ENCODE measurements at regions not wholly inside any gene's neighbourhood (a gene's known extent, or its start where the extent isn't known, plus 50 kb on each side); places are given as distances from the start of the nearest gene placed in this dataset.

DNA sequence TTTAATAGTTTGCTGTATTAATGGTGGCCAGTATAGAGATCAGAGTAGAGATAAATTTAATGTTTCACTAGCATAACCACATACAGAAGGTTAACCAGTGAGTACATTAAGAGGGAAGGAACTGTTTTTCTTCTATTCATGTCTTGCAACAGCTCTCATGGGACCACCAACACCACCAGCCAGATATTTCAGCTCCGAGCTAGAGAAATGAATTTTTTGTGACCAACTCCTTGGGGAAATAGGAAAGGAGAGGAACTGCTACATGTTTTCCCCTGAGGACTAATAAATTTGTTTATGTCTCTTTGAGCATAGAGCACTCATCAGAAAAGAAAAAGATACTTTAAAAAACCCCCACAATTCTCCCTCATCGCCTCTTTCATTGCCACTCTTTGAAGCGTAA is 247.5 kb downstream of the MBNL1 start:
- TF ChIP-seq, protein P1, sequence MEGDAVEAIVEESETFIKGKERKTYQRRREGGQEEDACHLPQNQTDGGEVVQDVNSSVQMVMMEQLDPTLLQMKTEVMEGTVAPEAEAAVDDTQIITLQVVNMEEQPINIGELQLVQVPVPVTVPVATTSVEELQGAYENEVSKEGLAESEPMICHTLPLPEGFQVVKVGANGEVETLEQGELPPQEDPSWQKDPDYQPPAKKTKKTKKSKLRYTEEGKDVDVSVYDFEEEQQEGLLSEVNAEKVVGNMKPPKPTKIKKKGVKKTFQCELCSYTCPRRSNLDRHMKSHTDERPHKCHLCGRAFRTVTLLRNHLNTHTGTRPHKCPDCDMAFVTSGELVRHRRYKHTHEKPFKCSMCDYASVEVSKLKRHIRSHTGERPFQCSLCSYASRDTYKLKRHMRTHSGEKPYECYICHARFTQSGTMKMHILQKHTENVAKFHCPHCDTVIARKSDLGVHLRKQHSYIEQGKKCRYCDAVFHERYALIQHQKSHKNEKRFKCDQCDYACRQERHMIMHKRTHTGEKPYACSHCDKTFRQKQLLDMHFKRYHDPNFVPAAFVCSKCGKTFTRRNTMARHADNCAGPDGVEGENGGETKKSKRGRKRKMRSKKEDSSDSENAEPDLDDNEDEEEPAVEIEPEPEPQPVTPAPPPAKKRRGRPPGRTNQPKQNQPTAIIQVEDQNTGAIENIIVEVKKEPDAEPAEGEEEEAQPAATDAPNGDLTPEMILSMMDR (IDR thresholded peaks at IDR 0.05; ENCODE audit: low read length, missing control alignments), result no peak
- no peak overlapping the region for H3K4me3 ChIP-seq (replicated peaks; ENCODE audit: low read depth, low read length)
- no peak for DNase-seq (ENCODE audit: low read depth)

DNA sequence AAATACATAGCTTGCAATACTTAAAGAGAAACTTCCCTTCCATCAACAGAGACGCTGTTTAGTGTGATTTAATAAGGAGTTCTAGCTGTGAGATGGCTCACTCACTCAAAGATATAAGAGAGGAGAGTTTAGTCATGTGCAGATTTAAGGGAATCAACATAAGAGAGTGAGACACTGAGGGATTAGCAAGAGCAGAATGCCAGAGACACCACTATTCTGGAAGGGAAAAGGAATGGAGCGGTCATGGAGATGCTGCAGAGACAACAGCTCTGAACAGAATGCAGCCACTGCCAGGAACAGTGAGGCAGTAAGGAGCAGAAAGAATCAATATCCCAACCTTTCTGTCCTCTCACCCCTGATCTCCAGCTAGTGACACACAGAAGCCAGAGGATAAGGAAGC is 248.8 kb downstream of the MBNL1 start:
- TF ChIP-seq, protein P1 (IDR thresholded peaks at IDR 0.05; ENCODE audit: low read length, missing control alignments), result no peak
- no peak overlapping the region for H3K4me3 ChIP-seq (replicated peaks; ENCODE audit: low read depth, low read length)
- DNase-seq (ENCODE audit: low read depth), result no peak

DNA sequence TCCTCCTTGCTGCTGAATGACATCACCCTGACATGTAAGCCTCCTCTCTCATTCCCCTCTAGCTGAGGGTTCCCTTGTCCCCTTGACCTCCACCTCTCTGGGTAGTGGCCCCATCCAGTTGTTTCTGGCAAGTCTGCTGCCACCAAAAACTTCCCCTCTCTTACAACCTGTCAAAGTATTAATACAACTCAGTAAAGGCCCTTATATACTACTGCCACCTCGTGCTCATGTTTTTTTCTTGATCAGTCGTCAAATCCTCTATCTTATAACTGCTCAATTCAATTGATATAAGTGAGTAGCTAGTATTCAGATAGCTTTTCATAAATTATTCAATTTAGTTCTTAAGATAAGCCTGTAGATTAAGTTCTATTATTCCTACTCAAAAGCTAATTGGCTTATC is 249.6 kb downstream of the MBNL1 start:
- no peak overlapping the region for H3K4me3 ChIP-seq (replicated peaks; ENCODE audit: low read depth, low read length)
- DNase-seq (ENCODE audit: low read depth), result no peak
- TF ChIP-seq, protein P1 (IDR thresholded peaks at IDR 0.05; ENCODE audit: low read length, missing control alignments), result no peak

DNA sequence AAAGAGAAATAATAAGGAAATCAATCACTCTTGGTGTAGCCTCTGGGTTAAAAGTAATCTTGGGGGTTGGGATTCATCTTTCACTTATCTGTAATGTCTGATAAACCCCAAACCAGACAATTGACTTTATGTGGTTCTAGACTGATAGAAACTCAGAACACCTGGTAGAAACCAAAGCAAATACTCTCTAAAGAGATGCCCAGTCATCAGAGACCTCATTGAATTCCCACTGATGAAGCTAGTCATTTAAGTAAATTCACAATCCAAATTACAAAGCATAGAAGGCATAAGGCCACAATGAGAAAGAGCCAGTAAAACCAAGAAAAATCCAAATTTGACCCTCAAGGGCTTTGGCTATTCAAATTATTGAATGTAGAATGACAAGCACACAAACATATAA is 250.6 kb downstream of the MBNL1 start:
- TF ChIP-seq, protein P1 (IDR thresholded peaks at IDR 0.05; ENCODE audit: low read length, missing control alignments), result no peak
- H3K4me3 ChIP-seq (replicated peaks; ENCODE audit: low read depth, low read length), result no peak overlapping the region
- no peak for DNase-seq (ENCODE audit: low read depth)

DNA sequence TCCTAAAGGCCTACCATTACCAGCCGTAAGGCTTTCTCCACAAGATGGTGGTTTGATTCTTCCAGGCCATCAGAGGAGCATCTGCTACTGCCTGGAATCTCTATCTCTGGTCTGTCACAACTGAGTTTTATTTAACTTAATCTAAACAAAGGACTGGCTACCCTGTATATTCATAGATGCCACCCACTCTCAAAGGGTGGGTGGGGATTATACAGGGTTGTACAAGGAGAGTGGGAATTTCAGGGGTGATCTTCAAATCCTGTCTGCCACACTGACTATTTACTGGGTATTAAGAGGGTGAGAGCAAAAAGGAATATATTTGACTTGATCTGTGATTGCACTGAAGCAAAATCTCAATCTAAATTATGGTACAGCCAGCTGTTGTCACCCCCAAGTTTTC is 253.3 kb downstream of the MBNL1 start:
- no peak overlapping the region for H3K4me3 ChIP-seq (replicated peaks; ENCODE audit: low read depth, low read length)
- no peak for DNase-seq (ENCODE audit: low read depth)
- TF ChIP-seq, protein P1 (IDR thresholded peaks at IDR 0.05; ENCODE audit: low read length, missing control alignments), result no peak

DNA sequence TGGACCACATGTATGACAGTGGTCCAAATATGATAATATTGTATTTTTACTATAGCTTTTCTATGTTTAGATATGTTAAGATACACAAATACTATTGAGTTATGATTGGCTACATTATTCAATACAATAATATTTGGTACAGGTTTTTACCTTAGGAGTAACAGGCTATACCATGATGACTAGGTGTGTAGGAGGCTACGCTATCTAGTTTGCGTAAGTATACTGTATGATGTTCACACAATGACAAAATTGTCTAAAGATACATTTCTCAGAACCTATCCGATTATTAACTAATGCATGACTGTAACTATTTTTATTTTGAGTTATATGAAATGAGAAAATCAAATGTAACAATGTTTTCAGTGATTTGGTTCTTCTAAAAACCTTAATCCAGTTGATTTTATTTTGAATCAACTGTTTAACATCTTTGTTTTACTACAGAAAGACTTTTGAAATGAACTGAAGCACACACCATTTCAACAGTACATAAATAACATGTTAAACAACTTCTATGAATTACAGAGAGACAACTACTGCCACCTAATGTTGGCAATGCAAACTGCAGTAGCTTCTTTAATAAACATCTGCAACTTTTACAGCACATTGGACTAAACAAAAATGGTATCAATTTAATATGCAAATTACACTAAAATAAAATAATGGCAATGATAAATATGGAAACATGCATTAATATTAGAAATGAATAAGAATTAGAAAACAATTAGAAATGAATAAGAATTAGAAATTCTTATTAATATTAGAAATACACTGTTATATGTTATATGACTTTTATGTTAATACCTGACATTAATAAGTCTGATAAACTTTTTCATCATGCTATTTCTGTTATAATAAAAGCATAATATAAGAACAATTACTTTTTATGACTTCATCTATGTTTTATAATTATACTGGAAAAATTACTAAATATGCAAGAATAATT is 255.7 kb downstream of the MBNL1 start:
- no peak overlapping the region for H3K4me3 ChIP-seq (replicated peaks; ENCODE audit: low read depth, low read length)
- DNase-seq (ENCODE audit: low read depth), result peak; percentile 83
- TF ChIP-seq, protein P1 (IDR thresholded peaks at IDR 0.05; ENCODE audit: low read length, missing control alignments), result peak; percentile 80

DNA sequence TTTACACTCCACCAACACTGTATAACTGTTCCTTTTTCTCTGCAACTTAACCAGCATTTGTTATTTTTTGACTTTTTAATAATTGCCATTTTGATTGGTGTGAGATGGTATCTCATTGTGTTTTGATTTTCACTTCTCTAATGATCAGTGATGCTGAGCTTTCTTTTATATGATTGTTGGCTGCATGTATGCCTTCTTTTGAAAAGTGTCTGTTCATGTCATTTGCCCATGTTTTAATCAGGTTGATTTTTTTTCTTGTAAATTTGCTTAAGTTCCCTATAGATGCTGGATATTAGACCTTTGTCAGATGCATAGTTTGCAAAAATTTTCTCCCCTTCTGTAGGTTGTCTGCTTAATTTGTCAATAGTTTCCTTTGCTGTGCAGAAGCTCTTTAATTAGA is 263.0 kb downstream of the MBNL1 start:
- TF ChIP-seq, protein P1 (IDR thresholded peaks at IDR 0.05; ENCODE audit: low read length, missing control alignments), result no peak
- DNase-seq (ENCODE audit: low read depth), result no peak
- H3K4me3 ChIP-seq (replicated peaks; ENCODE audit: low read depth, low read length), result no peak overlapping the region

Data from fibroblast of pulmonary artery (primary cell).